ENCODE measurements at regions not wholly inside any gene's neighbourhood (a gene's known extent, or its start where the extent isn't known, plus 50 kb on each side); places are given as distances from the start of the nearest gene placed in this dataset.
"Not testable (repeated sequence)": the region's sequence is repeated elsewhere in the genome, so short reads cannot be mapped to it uniquely, and the experiment has no call there.

DNA sequence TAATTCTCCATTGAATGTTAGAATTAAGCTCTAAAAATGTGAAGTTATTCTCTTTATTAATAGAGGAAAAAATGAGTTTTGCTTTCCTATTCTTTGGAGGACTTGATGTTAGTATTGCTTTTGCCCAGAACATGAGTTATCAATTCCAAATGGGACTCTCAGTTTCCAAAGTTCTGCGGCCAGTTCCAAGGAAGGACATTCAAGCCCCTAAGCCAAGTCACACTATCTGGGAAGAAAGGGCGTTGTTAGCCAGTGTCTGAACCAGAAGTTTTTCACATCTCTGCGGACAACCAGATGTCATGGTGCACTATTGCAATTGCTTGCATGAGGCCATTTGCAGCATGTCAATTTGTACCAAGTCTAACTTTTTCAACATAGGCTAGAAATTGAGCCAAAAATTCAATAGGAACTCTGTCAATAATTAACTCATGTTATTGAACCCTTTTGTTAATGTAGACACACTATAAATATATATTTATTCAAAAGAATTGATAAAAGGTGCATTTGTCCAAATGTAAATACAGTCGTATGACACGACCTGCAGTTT is 183.3 kb upstream of the PIK3R1 start:
- ChIA-PET CTCF (no interaction called here), POLR2A (no interaction called here)

DNA sequence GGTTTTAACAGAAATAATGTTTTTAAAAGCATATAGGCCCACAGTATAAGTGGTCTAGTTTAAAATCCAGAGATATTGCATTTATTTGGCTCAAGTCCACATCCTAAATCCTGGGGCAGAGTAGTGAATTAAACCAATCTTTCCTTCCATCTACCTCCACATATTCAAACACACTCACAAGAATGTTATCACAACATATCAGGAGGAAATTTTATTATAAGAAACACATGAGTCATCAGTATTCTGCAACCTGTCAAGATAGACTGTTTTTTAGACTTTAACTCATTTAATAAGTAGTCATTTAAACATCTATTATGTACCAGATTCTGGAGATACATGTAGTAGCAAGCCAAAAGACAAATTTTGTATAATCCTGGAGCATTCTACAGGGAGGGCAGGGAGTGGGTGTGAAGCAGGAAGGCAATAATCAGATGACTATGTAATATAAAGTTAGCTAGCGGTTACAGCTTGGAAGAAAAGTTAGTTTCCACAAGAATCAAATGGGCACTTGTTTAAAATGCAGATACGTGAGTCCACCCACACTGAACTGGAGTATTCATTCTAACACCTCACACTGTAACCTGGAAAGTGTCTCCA is 187.3 kb upstream of the PIK3R1 start:
- ChIA-PET POLR2A (no interaction called here), CTCF (no interaction called here)

DNA sequence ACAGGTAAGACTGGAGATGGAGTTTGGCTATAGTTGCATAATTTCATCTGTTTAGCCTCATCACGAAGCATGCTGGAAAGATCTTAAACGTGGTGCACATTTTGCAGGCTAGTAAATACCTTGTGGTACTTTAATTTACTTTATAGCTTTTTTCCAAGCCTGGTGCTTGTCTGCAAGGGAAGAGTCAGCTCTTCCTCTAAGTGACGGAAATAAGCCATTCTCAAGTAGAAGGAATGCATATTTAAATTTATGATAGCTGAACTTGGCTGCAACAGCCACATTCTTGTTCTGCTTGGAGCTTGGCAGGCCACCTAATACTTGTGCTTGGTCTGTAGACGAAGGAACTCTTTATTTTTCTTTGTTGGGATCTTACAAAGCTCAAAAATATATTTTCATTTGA is 188.0 kb upstream of the PIK3R1 start:
- ChIA-PET POLR2A (no interaction called here), CTCF (no interaction called here)

DNA sequence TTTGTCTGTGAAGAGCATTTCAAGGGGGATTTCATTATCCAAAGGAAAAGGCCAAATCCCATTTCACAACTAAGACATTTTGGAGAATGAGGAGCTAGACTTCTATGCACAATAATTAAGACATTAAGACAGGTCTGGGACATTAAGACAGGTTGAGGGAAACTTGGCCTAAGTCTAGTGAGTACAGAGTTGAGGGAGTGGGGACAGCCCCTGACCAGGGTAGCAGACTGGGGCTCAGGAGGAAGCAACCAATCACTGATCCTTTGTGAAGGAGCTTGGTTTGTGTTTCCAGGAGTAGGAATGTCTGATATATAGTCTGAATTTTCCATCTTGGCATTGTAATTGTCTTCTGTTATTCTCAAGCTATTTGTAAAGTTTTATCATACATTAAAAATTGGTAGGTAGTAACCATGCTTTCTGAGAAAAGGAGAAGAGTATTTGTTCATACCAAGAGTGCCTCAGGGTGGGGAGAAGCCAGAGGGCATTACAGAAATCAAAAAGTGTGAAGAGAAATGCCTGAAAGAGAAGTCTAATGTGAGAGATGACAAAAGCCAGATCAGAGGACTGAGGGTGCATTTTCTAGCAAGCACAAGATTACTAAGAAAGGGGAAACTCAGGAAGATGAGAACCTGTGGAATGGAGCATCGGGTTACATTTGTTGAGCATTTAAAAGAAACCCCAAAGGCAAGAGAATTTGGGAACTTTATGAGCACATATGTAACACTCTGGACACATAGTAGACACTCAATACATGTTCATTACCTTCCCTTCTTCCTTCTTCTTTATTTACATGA is 189.3 kb upstream of the PIK3R1 start:
- ChIA-PET POLR2A (no interaction called here), CTCF (interaction anchor here (0.6 kb wide), 1 partner anchor 14 kb away, joined by 3 read pairs; no protein-coding TSS in a partner anchor)

DNA sequence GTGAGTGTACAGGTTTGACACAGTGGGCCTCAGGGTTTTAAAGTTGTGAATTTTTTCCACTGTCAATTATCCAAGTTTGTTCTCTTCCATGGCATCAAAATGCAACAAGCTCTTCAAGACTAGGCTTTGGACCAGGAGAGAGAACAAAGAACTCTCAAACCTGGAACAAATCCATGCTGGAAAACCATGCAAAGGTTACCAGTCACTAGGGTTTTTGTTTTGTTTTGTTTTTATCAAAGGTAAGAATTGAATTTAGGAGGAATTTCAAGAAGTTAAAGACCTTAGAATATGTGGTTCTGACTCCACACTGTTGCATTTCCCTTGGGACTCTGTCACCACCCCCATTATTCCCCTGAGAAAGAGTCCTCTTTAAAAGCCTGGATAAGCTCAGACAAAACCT is 191.1 kb upstream of the PIK3R1 start:
- ChIA-PET POLR2A (no interaction called here), CTCF (no interaction called here)

DNA sequence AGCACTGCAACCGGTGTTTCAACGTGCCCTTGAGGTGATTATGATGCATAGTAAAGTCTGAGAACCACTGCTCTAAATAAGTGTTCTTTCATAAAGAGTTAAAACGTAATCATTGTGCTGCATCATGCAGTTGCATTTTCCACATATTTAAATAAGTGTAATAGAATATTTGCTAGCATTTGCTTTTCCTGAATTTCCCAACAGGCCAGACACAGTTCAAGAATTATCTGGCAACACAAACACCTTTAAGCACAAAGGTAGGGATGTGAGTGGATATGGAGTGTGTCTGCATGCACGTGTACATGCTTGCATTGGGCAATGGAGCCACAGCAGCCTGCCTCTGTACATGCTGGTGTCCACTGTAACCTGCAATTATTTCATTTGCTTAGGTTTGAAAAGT is 193.6 kb upstream of the PIK3R1 start:
- CTCF ChIA-PET: no interaction called here
- POLR2A ChIA-PET: no interaction called here

DNA sequence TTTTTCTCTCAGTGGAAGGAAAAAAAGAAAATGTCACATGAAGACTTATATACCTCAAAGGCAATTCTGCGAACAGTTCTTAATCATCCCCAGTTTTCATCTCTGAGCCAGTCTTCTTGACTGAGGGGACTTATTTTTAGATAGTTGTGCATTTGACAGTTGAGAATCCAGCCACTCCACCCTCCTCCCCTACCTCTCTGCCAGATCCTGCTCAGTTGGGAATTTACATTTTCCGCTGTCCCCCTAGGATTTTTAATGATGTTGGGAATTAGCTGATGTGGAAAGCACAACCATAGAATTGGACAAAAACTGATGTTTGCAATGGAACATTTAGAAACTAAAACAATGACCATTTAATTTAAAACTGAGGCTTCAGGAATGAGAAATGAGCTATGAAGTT is 194.3 kb upstream of the PIK3R1 start:
- ChIA-PET POLR2A (no interaction called here), CTCF (no interaction called here)

DNA sequence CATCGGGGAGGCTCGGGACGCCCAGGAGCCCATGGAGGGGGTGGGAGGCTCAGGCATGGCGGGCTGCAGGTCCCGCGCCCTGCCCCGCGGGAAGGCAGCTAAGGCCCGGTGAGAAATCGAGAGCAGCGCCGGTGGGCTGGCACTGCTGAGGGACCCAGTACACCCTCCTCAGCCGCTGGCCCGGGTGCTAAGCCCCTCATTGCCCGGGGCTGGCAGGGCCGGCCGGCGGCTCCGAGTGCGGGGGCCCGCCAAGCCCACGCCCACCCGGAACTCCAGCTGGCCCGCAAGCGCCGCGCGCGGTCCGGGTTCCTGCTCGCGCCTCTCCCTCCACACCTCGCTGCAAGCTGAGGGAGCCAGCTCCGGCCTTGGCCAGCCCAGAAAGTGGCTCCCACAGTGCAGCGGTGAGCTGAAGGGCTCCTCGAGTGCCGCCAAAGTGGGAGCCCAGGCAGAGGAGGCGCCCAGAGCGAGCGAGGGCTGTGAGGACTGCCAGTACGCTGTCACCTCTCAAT is 195.0 kb upstream of the PIK3R1 start:
- CTCF ChIA-PET, POLR2A ChIA-PET: not testable (repeated sequence)

DNA sequence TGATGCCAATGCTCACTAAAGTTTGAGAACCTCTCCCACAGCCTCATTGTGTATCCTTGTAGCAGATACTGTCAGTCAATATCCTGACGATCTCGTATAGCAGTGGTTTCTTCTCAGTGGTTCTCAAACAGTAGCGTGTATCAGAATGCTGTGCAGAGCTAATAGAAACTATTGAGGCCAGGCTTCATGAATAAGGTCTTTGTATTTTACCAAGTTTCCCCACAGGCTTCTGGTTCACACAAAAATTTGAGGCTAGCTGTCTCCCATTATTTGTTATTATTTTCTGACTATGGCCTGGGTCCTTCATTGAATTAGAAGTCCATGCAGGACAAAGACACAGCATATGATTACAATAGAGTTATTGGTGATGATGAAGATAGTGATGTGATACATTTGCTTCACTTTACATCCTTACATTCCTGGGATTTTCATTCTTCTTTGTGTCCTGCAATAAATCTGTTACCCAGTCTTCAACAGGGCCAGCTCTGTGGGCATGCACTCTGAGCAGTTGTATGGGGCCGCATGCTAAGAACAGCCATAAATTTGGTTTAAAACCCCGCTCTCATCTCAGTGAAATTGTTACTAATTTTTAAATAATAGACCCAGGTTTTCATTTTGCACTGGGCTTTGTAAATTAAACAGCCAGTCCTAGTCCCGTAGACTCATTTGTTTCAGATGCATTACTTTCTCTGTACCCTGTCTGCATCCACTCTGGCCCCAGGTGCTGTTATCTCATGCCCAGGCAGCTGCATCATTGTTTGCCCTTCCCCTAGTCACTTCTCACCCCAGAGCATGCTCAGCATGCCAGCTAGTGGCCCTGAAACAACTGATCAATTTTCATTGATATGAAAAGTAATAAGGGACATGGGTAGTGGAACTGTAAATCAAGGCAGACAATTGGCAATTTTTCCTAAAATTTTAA is 199.9 kb upstream of the PIK3R1 start:
- ChIA-PET CTCF (no interaction called here), POLR2A (no interaction called here)

DNA sequence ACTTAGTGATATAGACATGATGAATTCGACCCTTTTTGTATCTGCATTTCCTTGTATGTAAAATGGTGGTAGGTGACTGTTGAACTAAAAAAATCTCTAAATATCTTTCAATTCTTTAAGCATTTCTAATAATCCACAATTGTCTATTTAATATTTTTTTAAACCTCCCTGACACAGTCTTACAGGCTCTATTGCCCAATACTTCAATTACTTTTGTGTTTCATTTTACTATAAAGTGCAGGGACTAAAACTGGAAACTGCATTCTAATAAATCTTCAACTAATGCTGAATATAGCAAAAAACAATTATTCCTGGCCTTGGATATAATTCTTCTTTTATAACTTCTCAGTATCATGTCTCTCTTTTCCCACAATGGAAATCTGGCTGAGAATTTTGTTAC is 202.7 kb upstream of the PIK3R1 start:
- POLR2A ChIA-PET: no interaction called here
- CTCF ChIA-PET: no interaction called here

DNA sequence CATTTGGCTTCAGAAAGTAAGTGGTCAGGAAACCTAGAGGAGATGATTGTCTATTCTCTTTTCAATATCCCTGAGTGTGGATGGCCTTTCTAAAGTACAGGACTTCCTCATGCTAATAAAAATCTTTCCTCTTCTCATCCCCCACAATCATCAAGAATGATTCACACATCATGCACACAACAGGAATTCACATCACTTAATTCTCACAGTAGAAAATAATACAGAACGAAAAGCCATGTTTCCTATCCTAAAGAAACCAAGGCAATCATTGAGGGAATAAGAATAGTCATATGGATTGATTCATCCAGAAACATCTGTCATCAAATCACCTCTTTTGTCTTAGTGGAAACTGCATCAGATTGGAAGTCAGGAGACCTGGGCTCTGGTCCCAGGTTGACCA is 203.1 kb upstream of the PIK3R1 start:
- ChIA-PET POLR2A (no interaction called here), CTCF (no interaction called here)

DNA sequence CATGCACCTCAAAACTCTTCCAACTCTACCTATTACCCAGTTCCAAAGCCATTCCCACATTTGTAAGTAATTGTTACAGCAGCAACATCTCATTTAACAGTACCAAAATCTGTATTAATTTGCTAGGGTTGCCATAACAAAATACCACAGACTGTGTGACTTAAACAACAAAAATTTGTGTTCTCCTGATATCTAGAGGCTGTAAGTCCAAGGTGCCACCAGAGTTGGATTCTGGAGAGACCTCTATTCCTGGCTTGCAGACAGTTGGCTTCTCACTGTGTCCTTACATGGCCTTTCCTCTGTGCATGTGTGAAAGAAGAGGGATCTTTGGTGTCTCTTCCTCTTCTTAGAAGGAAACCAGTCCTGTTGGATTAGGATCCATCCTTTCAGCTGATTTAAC is 203.8 kb upstream of the PIK3R1 start:
- ChIA-PET CTCF (no interaction called here), POLR2A (no interaction called here)

DNA sequence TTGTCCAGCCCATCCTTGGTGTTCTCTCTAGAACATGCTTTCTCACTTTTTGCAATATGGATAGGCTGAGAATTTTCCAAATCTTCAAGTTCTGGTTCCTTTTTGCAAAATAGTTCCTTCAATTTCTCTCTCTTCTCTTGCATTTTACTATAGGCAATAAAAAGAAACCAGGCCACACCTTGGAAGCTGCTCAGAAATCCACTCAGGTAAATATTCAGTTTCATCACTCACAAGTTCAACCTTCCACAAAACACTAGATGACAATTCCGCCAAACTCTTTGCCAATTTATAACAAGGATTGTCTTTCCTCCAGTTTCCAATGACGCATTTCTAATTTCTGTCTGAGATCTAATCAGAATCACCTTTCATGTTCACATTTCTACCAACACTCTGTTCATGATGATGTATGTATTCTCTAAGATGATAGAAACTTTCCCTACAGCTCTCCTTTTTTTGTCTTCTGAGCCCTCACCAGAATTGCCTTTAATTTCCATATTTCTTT is 204.2 kb upstream of the PIK3R1 start:
- POLR2A ChIA-PET: no interaction called here
- CTCF ChIA-PET: no interaction called here

DNA sequence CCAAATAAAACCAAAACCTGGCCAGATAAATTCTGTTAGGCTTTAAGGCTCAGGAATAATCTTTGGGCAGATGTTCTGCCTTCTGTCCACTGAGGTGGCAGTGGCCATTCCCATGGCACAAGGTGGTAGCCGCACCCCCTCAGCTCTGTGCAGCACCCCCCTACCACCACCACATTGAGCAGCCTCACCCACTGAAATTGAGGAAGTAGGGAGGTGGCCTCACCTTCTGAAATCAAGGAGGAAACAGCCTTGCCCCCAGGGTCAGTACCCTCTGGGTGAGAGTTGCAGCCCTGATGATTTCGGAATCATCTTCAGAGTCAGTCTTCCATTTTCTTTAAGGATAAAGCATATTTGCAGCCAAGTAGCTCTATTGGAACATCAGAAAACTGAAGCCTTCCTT is 204.8 kb upstream of the PIK3R1 start:
- CTCF ChIA-PET: no interaction called here
- POLR2A ChIA-PET: no interaction called here

DNA sequence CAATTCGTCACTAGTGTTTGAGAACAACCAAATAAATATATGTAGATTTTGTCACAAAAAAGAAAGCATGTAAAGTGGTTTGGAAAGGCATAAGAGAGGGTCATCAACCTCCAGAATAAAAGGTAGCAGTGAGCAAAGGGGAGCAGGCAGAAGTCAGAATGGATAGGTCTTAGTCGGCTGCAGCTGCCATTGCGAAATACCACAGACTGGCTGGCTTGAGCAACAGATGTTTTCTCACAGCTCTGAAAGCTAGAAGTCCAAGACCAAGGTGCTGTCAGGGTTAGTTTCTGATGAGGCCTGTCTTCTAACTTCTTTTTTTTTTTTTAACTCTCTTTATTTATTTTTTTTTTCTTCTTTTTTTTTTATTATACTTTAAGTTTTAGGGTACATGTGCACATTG is 208.1 kb upstream of the PIK3R1 start:
- ChIA-PET POLR2A (no interaction called here), CTCF (no interaction called here)

DNA sequence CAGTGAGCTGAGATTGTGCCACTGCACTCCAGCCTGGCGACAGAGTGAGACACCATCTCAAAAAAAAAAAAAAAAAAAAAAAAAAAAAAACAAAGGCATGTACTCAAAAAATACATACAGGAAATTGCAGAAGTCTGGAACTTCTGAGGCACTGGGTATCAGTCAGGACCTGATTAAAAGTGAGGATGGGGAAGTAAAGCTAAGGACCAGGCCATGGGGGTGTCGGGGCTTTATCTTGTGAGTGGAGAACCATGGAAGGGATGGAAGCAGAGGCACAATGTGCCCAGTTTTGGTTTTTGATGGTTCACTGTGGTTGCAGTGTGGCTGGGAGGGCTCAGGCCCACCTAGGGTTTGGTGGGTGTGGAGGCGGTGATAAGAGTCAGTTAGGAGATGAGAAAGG is 212.7 kb upstream of the PIK3R1 start:
- ChIA-PET CTCF (no interaction called here), POLR2A (no interaction called here)

DNA sequence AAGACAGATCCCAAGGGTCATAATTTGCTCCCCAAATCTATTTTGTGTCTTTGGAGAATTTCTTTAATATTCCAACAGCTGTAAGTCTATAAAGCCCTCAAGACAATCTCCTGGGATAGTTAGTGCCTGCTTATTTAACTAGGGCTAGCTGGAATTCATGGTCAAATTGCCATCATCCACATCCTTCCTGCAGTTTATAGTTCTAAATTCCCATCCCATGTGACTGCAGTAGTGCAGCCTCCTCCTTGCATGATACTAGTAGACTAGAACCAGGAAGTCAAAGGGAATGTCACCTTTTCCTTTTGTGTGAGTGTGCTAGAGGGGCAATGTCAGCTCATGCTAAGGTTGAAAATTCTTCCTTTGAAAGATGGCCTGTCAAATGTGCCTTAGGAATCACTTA is 214.8 kb upstream of the PIK3R1 start:
- ChIA-PET POLR2A (no interaction called here), CTCF (no interaction called here)

DNA sequence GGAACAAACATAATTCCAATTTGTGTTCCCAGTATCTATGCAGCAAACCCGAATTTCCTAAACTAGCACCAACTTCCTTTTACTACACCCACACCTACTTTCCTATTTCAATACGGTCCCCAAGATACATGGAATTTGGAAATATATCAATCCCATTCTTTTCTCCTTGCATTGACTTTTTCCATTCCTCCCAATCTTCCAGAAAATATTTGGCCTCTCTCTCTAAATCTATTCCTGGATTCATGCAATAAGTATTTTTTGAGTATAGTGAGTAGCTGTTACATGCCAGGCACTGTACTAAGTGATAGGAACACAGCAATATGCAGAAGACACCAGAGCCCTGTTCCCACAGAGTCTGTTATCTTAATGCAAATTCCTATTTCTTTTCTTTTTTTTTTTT is 216.2 kb upstream of the PIK3R1 start:
- CTCF ChIA-PET: no interaction called here
- POLR2A ChIA-PET: no interaction called here

DNA sequence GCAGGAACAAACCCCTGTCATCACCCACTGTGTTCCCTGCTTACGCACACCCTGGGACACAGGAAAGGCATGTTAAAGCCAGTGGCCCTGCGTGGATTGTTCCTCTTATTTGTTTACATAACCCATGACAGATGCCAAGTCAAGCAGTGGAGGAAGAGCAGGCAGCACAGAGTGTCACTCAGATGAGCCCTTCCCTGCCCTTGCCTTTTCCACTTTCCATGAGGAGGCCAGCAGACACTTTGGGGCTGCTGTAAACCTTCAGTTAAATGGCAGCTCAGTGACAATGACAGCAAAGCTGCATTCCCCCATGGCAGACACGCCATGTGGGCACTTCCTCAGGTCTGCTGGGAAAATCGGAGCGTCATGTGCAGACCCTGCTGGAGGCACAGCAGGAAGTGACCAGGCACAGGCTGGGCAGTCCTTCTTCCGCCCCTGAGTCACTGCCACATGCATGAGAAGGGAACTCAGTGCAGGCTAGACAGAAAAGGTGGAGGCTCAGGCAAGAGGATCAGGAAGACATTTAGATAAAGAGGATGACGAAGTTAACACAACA is 216.8 kb upstream of the PIK3R1 start:
- POLR2A ChIA-PET: no interaction called here
- CTCF ChIA-PET: no interaction called here

DNA sequence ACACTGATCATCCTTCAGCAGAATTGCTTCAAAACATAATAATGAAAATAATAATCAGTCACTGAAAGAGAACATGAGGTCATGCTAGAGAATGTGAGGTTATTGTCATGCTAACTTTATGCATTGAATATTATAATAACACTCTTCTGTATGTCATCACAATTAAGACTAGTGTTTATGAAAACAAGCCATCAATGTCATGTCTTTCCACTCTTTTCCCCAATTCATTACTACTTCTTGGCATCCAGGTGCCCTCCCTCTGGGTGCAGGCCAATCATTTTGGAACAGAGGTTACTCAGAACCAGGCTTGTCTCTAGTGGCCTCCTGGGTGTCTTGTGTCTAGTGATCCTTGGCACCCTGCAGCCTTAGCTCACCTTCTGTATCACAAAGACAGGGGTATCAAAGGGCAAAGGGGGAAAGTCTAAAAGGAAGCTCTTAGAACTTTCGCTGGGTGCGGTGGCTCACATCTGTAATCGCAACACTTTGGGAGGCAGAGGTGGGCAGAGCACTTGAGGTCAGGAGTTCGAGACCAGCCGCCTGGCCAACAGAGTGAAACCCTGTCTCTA is 217.6 kb upstream of the PIK3R1 start:
- POLR2A ChIA-PET: no interaction called here
- CTCF ChIA-PET: no interaction called here

All from activated CD8-positive, alpha-beta memory T cell treated with anti-CD3 and anti-CD28 coated beads for 36 hours (primary cell).